NCI-H187 treated with DMSO at 0.1 percent for 48 hours (cell line): ENCODE measurements at regions not wholly inside any gene's neighbourhood (a gene's known extent, or its start where the extent isn't known, plus 50 kb on each side); places are given as distances from the start of the nearest gene placed in this dataset.
"Not testable (repeated sequence)": the region's sequence is repeated elsewhere in the genome, so short reads cannot be mapped to it uniquely, and the experiment has no call there.

ENCODE experiments used
- DNase-seq: peaks from one replicate; lab custom pipeline; 2025; lab: John Stamatoyannopoulos, UW

GRCh38 chr17:71799657-71800056 lies 321.2 kb upstream of the SOX9 start:
- DNase-seq = no peak

- no peak for DNase-seq
Measured at GRCh38 chr17:71801301-71801700, 319.5 kb upstream of the SOX9 start.

- no peak for DNase-seq
Measured at GRCh38 chr17:71802663-71803062, 318.2 kb upstream of the SOX9 start.

- DNase-seq = no peak
Measured at GRCh38 chr17:71803656-71804284, 317.1 kb upstream of the SOX9 start.

- DNase-seq = no peak
Measured at GRCh38 chr17:71809537-71809936, 311.3 kb upstream of the SOX9 start.

- DNase-seq = not testable (repeated sequence)
Measured at GRCh38 chr17:71813861-71814260, 307.0 kb upstream of the SOX9 start.

GRCh38 chr17:71821511-71821910 lies 299.3 kb upstream of the SOX9 start:
- DNase-seq = no peak

- DNase-seq = no peak
Measured at GRCh38 chr17:71824671-71825070, 296.1 kb upstream of the SOX9 start.

- no peak for DNase-seq
Measured at GRCh38 chr17:71825687-71826086, 295.1 kb upstream of the SOX9 start.

GRCh38 chr17:71828182-71828596 lies 292.6 kb upstream of the SOX9 start:
- DNase-seq = peak; percentile 15

GRCh38 chr17:71830866-71831265 lies 290.0 kb upstream of the SOX9 start:
- no peak for DNase-seq

- DNase-seq = no peak
Measured at GRCh38 chr17:71842986-71843385, 277.8 kb upstream of the SOX9 start.

- no peak for DNase-seq
Measured at GRCh38 chr17:71845337-71845736, 275.5 kb upstream of the SOX9 start.

GRCh38 chr17:71846561-71847110 lies 274.2 kb upstream of the SOX9 start:
- no peak for DNase-seq

GRCh38 chr17:71849783-71850768 lies 270.7 kb upstream of the SOX9 start:
- DNase-seq = no peak

- no peak for DNase-seq
Measured at GRCh38 chr17:71850812-71851211, 270.0 kb upstream of the SOX9 start.

- no peak for DNase-seq
Measured at GRCh38 chr17:71855010-71855409, 265.8 kb upstream of the SOX9 start.

GRCh38 chr17:71864755-71865154 lies 256.1 kb upstream of the SOX9 start:
- no peak for DNase-seq

GRCh38 chr17:71866095-71866494 lies 254.7 kb upstream of the SOX9 start:
- DNase-seq = no peak

GRCh38 chr17:71869293-71869692 lies 251.5 kb upstream of the SOX9 start:
- no peak for DNase-seq

GRCh38 chr17:71869841-71870545 lies 250.8 kb upstream of the SOX9 start:
- no peak for DNase-seq

- DNase-seq = no peak
Measured at GRCh38 chr17:71870546-71870862, 250.3 kb upstream of the SOX9 start.
